ENCODE measurements at regions not wholly inside any gene's neighbourhood (a gene's known extent, or its start where the extent isn't known, plus 50 kb on each side); places are given as distances from the start of the nearest gene placed in this dataset.
"Not testable (repeated sequence)": the region's sequence is repeated elsewhere in the genome, so short reads cannot be mapped to it uniquely, and the experiment has no call there.

- no peak for DNase-seq
Measured at GRCh38 chr10:22875581-22875980, 52.3 kb upstream of the ARMC3 start.

- DNase-seq = peak; percentile 17
Measured at GRCh38 chr10:22874189-22874854, 53.5 kb upstream of the ARMC3 start.

GRCh38 chr10:22856444-22857074 lies 71.3 kb upstream of the ARMC3 start:
- DNase-seq = no peak

DNA sequence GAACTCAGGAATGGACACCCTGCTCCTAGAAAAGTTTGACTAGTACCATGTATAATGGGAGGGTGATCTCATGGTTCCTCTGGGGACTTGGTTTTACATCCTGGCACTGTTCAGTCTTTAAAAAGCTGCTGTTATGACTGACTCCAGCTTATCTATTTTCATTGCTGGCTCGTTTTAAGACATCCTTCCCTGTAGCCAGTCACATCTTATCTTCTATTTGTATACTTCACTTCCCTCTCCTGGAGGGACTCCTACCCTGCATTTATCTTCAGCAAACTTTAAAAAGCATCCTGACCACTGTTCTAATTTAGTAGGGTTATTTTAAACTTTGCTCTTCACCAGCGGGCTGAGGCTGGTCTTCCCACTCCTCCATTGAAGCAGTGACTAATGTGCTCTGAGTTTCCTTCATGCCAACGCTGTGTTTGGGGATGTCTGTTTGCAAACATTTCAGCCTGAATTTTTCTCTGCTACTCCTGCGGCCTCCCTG lies 72.9 kb upstream of the ARMC3 start:
- DNase-seq = no peak

DNA sequence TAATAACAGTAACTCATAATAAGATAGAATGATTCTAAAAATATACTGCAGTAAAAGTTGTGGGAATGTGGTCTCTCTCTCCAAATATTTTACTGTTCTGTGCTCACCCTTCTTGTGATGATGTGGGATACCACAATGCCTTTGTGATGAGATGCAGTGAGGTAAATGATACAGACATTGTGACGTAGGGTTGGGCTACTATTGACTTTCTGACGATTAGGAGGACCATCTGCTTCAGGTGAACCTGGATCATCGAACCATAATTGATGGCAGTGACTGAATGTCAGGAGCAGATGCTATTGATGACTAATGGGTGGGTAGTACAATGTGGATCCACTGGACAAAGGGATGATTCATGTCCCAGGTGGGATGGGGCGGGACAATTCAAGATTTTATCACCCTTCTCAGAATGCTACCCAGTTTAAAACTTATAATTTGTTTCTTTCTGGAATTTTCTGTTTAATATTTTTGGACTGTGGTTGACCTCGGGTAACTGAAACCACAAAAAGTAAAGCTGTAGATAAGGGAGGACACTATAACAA lies 73.9 kb upstream of the ARMC3 start:
- no peak for DNase-seq

DNA sequence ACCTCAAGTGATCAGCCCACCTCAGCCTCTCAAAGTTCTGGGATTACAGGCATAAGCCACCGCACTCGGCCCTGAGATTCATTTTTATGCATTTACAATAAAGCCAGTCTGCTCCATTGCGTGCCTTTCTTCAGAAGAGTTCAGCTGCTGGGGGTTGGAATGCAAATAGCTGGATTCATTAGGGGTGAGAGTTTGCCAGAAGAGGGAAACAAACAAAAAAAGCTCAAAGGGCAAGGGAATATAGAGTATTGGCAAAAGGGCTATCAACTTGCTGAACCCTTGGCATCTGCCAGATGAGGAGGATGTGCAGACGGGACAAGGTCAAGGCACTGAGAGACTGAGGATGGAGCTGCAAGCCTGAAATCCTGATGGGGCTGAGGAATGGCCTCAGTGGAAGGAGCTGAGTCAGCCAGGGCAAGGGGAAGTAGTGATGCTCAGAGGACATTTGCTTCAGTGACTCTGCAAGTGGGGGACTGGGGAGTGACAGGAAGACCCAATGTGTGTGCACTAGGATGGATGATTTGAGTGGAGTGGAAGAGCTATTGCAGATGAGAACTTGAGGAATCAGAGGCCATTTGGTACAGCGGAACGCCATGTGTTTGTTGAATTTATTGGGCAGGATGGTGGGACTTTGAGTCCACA lies 75.0 kb upstream of the ARMC3 start:
- no peak for DNase-seq

- DNase-seq = no peak
Measured at GRCh38 chr10:22851865-22852239, 76.0 kb upstream of the ARMC3 start.

GRCh38 chr10:22850541-22850940 lies 77.3 kb upstream of the ARMC3 start:
- DNase-seq = no peak

- no peak for DNase-seq
Measured at GRCh38 chr10:22849077-22849805, 78.6 kb upstream of the ARMC3 start.

DNA sequence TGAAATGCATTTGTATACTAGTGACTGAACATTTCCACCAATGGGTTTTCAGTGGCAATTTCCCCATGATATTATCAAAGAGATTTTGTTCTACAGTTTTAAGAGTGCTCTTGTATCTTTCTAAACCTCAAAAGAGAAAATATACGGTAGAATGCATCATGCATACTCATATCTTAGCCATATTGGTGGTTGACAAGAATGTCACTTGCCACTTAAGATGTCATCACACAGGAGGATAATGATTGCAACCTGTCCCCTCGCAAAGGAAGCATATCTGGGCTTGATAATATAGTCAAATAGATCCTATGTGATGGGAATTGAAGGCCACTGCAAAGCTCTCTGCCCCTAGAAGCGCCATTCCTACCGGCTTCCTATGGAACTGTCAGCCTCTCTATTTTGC lies 79.3 kb upstream of the ARMC3 start:
- no peak for DNase-seq

DNA sequence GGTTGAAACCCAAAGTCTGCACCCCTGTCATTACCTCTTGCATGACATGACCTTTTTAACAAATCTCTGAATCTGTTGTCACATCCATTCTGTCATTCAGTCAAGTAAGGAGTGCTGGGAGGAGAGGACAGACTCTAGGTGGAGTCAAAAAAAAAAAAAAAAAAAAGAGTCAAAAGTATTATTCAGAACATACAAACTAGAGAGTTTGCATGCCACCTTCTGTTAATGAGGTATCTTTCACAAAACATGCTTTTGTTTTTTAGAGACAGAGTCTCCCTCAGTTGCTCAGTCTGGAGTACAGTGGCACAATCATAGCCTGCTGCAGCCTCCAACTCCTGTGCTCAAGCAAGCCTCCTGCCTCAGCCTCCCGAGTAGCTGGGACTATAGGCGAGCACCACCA lies 81.6 kb upstream of the ARMC3 start:
- DNase-seq = no peak

DNA sequence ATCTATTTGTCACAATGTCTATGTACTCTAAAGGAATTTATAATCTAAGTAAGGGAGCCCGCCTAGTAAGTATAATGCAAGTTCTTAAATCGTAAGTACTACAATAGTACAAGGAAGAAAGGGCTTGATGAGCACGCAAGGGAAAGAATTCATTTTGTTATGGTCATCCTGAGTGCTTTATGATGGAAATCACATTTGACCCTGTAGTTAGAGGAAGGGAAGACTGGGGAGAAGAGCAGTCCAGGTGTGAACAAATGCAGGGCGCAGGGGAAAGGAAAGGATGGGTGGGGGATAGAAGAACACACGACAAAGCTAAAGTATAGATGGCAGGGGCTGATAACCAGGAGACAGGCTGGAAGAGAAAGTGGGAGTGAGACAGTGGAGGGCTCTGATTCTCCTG lies 88.2 kb upstream of the ARMC3 start:
- no peak for DNase-seq

- DNase-seq = no peak
Measured at GRCh38 chr10:22837771-22838170, 90.1 kb upstream of the ARMC3 start.

GRCh38 chr10:22837351-22837750 lies 90.5 kb upstream of the ARMC3 start:
- DNase-seq = no peak

- DNase-seq = no peak
Measured at GRCh38 chr10:22834471-22834870, 93.4 kb upstream of the ARMC3 start.

GRCh38 chr10:22833781-22834180 lies 94.1 kb upstream of the ARMC3 start:
- no peak for DNase-seq

DNA sequence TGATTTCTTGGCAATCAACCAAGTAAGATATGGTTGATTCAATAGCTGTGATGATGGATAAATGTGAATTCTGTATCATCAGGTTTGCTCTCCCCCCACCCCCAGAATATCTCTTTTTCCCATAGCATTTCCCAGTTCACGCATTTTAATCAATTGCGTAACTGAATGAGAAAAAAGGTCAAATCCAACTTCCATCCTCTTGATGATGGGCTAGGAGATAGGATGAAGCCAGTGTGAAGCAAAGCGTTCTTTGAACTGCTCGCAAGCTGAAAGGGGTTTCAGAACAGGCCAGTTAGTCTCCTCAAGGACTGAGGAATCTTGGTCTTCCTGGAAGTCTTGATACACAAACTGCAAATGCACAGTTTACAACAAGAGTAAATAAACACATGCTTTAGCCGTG lies 94.5 kb upstream of the ARMC3 start:
- no peak for DNase-seq

DNA sequence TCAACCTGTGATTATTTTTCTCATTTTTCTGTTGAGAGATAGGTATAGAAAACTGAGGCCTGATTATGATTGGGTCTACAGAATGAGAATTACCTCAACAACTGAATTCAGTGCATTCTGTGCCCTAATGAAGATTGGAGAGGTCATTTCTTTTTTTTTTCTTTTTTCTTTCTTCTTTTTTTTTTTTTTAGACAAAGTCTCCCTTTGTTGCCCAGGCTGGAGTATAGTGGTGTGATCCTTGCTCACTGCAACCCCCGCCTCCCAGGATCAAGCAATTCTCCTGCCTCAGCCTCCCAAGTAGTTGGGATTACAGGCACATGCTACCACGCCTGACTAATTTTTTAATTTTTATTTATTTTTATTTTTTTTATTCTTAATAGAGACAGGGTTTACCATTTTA lies 95.0 kb upstream of the ARMC3 start:
- DNase-seq = no peak

- DNase-seq = no peak
Measured at GRCh38 chr10:22832066-22832602, 95.7 kb upstream of the ARMC3 start.

DNA sequence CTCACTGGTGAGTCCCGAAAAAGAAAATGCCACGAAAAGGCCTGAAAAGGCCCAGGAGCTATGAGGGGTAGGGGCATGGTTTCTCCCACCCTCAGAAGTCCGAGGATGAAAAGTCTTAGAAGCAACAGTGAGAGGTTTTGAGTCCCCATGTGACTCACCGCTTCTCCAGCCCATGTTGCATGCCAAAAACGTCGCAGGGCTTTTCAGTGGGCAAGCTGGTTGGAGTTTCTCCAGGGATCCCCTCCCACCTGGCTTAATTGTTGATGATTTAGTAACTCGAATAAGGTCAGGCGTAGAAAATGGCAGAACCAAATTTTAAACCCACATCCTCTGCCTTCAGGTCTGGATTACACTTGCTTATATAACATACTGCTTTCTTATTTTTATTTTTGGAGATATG lies 96.3 kb upstream of the ARMC3 start:
- DNase-seq = no peak

- DNase-seq = not testable (repeated sequence)
Measured at GRCh38 chr10:22828712-22829111, 99.1 kb upstream of the ARMC3 start.

DNA sequence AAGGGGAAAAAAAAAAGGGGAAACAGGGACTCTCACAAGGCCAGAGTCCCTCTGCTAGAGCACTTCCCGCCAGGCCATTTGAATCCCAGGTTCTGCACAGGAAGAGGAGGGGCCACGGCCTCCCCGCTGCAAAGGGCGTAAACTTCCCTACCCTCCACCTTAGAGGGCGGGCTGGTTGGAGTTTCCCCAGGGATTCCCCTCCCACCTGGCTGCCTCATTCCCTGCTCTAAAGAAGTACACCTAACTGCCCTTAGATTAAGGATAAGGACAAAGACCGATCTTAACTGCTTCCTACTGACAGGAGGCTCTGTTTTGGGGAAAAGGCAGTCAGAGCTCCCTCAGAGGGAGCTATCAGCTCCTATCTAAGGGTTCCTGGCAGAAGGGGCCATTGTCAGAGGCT lies 102.0 kb upstream of the ARMC3 start:
- no peak for DNase-seq

DNA sequence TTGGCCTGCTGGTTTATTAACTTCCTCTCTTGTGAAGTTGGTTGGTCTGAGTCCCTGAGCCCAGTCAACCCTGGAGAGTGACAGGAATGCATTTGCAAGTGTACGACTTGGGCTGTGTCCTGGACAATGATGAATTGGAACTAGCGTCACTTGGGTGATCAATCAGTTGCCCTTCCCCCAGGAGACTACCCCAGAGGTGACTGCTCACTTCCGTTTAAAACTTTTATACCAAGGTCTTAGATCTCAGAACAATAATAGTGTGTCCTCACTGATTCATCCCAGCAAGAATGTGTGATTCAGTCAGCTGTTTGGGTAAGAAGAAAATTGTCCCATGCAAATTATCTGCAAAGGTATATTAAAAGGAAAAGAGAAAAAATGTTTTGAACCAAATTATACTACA lies 102.9 kb upstream of the ARMC3 start:
- no peak for DNase-seq

Measured in NCI-H1436 (cell line).